ENCODE measurements at regions not wholly inside any gene's neighbourhood (a gene's known extent, or its start where the extent isn't known, plus 50 kb on each side); places are given as distances from the start of the nearest gene placed in this dataset.
"Not testable (repeated sequence)": the region's sequence is repeated elsewhere in the genome, so short reads cannot be mapped to it uniquely, and the experiment has no call there.

GRCh38 chr3:20464237-20464636 is 278.2 kb upstream of the SGO1 start:
- H3K4me3 Mint-ChIP-seq; H3K27me3 Mint-ChIP-seq; CTCF ChIA-PET; DNase-seq; H3K4me1 Mint-ChIP-seq (ENCODE audit: low read depth); H3K27ac Mint-ChIP-seq; POLR2A ChIA-PET; intact Hi-C loops (cut with micrococcal nuclease); H3K36me3 Mint-ChIP-seq: not testable (repeated sequence)
- H3K9me3 Mint-ChIP-seq, result peaks cover 39% of the 10 kb centered on the region

- Mint-ChIP-seq H3K27ac (no peak overlapping the region), H3K9me3 (peaks cover 35% of the 10 kb centered on the region), H3K4me3 (no peak overlapping the region), H3K27me3 (no peaks in the 10 kb centered on the region), H3K4me1 (ENCODE audit: low read depth) (no peaks in the 10 kb centered on the region), H3K36me3 (peaks cover 1% of the 10 kb centered on the region)
- CTCF ChIA-PET, result no interaction called here
- DNase-seq, result no peak
- intact Hi-C loops (cut with micrococcal nuclease), result no loop called here
- POLR2A ChIA-PET, result no interaction called here
These were observed 276.7 kb upstream of the SGO1 start for GRCh38 chr3:20462723-20463122.

- peaks cover 35% of the 10 kb centered on the region for H3K9me3 Mint-ChIP-seq
- H3K27ac Mint-ChIP-seq, result no peak overlapping the region
- intact Hi-C loops (cut with micrococcal nuclease), result no loop called here
- ChIA-PET POLR2A (no interaction called here), CTCF (no interaction called here)
- H3K27me3 Mint-ChIP-seq, result no peaks in the 10 kb centered on the region
- no peak for DNase-seq
- H3K4me1 Mint-ChIP-seq (ENCODE audit: low read depth), result no peaks in the 10 kb centered on the region
- no peak overlapping the region for H3K4me3 Mint-ChIP-seq
- H3K36me3 Mint-ChIP-seq, result peaks cover 6% of the 10 kb centered on the region
These were observed 276.2 kb upstream of the SGO1 start for GRCh38 chr3:20462226-20462625.

GRCh38 chr3:20458994-20459716 is 273.1 kb upstream of the SGO1 start:
- ChIA-PET POLR2A (no interaction called here), CTCF (interaction anchor here (0.6 kb wide), 1 partner anchor 17 kb away, joined by 3 read pairs; no protein-coding TSS in a partner anchor)
- Mint-ChIP-seq H3K36me3 (peaks cover 7% of the 10 kb centered on the region), H3K9me3 (peaks cover 28% of the 10 kb centered on the region), H3K27me3 (no peaks in the 10 kb centered on the region), H3K4me1 (ENCODE audit: low read depth) (no peaks in the 10 kb centered on the region), H3K4me3 (no peak overlapping the region), H3K27ac (no peak overlapping the region)
- intact Hi-C loops (cut with micrococcal nuclease), result no loop called here
- no peak for DNase-seq

DNA sequence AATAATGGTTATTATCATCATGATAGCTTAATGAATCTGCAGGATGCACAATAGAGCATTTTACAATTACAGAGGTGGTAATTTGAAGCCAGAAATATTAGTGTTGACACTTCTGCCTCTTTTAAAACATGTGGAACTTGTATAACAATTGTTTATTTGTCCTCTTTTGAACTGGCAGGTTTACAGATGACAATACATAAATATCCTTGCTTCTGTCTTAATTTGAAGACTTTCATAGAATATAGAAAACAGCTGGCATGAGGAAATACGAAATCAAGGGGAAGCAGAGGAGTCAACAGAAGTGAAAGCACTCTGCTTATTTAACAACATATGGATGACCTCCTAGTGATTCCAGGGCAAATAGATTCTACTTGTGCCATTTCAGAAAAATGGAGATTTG is 270.5 kb upstream of the SGO1 start:
- Mint-ChIP-seq H3K36me3 (peaks cover 7% of the 10 kb centered on the region), H3K27ac (no peak overlapping the region), H3K27me3 (no peaks in the 10 kb centered on the region), H3K4me3 (no peak overlapping the region), H3K4me1 (ENCODE audit: low read depth) (no peaks in the 10 kb centered on the region), H3K9me3 (peaks cover 28% of the 10 kb centered on the region)
- DNase-seq, result no peak
- POLR2A ChIA-PET, result no interaction called here
- intact Hi-C loops (cut with micrococcal nuclease), result no loop called here
- CTCF ChIA-PET, result no interaction called here

GRCh38 chr3:20451170-20451569 is 265.2 kb upstream of the SGO1 start:
- no peak for DNase-seq
- H3K27ac Mint-ChIP-seq, result no peak overlapping the region
- no peaks in the 10 kb centered on the region for H3K4me1 Mint-ChIP-seq (ENCODE audit: low read depth)
- intact Hi-C loops (cut with micrococcal nuclease), result no loop called here
- H3K9me3 Mint-ChIP-seq, result peaks cover 16% of the 10 kb centered on the region
- ChIA-PET CTCF (no interaction called here), POLR2A (no interaction called here)
- peaks cover 2% of the 10 kb centered on the region for H3K36me3 Mint-ChIP-seq
- H3K4me3 Mint-ChIP-seq, result no peak overlapping the region
- H3K27me3 Mint-ChIP-seq, result no peaks in the 10 kb centered on the region

DNA sequence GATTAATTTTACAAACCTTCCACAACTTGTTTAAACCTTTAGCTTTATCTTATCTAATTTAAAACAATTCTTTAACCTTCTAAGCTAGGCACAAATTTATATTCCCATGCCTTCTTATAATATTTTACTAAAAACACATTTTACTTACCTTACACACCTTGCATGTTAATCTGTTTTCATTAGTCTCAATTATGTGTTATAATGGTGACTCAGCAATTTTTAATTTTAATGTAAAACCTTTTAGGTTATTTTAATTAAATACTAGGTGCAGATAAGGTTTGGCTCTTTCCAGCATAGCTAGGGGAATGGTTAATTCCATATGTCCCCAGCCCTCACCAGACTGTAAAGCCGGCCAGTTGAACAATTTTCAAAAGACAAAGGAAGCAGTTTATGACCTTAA is 264.6 kb upstream of the SGO1 start:
- ChIA-PET CTCF (no interaction called here), POLR2A (no interaction called here)
- Mint-ChIP-seq H3K27ac (no peak overlapping the region), H3K27me3 (no peaks in the 10 kb centered on the region), H3K36me3 (peaks cover 2% of the 10 kb centered on the region), H3K4me1 (ENCODE audit: low read depth) (no peaks in the 10 kb centered on the region), H3K9me3 (peaks cover 18% of the 10 kb centered on the region), H3K4me3 (no peak overlapping the region)
- intact Hi-C loops (cut with micrococcal nuclease), result no loop called here
- no peak for DNase-seq

- intact Hi-C loops (cut with micrococcal nuclease), result no loop called here
- H3K4me1 Mint-ChIP-seq (ENCODE audit: low read depth), result no peaks in the 10 kb centered on the region
- POLR2A ChIA-PET, result no interaction called here
- H3K27me3 Mint-ChIP-seq, result no peaks in the 10 kb centered on the region
- H3K27ac Mint-ChIP-seq, result no peak overlapping the region
- no peak for DNase-seq
- H3K4me3 Mint-ChIP-seq, result no peak overlapping the region
- peaks cover 5% of the 10 kb centered on the region for H3K9me3 Mint-ChIP-seq
- CTCF ChIA-PET, result no interaction called here
- no peaks in the 10 kb centered on the region for H3K36me3 Mint-ChIP-seq
These were observed 256.8 kb upstream of the SGO1 start for GRCh38 chr3:20442846-20443245.

DNA sequence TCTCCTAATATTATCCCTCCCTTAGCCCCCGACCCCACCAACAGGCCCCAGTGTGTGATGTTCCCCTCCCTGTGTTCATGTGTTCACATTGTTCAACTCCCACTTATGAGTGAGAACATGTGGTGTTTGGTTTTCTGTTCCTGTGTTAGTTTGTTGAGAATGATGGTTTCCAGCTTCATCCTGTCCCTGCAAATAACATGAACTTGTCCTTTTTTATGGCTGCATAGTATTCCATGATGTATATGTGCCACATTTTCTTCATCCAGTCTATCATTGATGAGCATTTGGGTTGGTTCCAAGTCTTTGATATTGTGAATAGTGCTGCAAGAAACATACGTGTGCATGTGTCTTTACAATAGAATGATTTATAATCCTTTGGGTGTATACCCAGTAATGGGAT is 241.3 kb upstream of the SGO1 start:
- H3K36me3 Mint-ChIP-seq; intact Hi-C loops (cut with micrococcal nuclease); CTCF ChIA-PET; POLR2A ChIA-PET; H3K4me1 Mint-ChIP-seq (ENCODE audit: low read depth); H3K27ac Mint-ChIP-seq; H3K4me3 Mint-ChIP-seq; H3K27me3 Mint-ChIP-seq; DNase-seq: not testable (repeated sequence)
- H3K9me3 Mint-ChIP-seq, result peaks cover 26% of the 10 kb centered on the region

DNA sequence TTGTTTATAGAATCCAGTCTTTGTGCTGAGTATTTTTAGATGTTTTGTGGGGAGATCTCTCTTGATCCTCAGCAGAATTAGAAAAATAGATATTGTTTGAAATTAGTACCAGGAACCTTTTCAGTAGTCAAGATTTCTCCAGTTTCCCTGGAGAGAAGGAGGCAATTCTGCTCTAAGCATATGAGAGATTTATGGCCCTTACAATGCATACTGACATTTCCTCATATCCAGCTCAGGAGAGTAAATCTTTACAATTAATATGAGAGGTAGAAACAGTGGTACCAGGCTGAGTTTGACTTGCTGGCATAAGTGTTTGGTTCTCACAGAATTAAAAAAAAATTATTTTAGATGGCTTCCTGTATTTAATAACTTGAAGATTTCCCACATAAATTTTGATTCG is 239.1 kb upstream of the SGO1 start:
- Mint-ChIP-seq H3K4me3 (no peak overlapping the region), H3K36me3 (peaks cover 4% of the 10 kb centered on the region), H3K4me1 (ENCODE audit: low read depth) (no peaks in the 10 kb centered on the region), H3K9me3 (peaks cover 15% of the 10 kb centered on the region), H3K27ac (no peak overlapping the region), H3K27me3 (no peaks in the 10 kb centered on the region)
- DNase-seq, result no peak
- ChIA-PET CTCF (no interaction called here), POLR2A (no interaction called here)
- intact Hi-C loops (cut with micrococcal nuclease), result no loop called here

DNA sequence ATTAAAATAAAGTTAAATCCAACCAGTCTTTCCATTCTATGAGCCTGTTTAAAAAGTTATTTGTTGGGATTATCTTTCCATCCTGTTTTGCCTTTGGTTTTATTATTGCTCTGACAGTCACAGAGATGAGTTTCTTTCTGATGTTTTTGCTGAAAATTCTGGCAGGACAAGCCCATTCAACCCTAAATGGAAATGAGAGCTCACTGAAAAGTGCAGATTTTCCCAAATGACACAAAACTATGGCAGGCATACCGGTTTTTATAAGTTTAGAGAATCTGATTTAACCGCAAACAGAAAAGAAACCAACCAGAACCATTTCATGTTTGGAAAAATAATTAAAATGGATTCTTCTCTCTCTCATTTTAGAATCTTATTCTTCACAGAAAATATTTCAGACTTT is 238.1 kb upstream of the SGO1 start:
- no peak overlapping the region for H3K4me3 Mint-ChIP-seq
- H3K36me3 Mint-ChIP-seq, result peaks cover 4% of the 10 kb centered on the region
- CTCF ChIA-PET, result no interaction called here
- H3K27me3 Mint-ChIP-seq, result no peaks in the 10 kb centered on the region
- no peak for DNase-seq
- POLR2A ChIA-PET, result no interaction called here
- H3K9me3 Mint-ChIP-seq, result peaks cover 15% of the 10 kb centered on the region
- intact Hi-C loops (cut with micrococcal nuclease), result no loop called here
- no peaks in the 10 kb centered on the region for H3K4me1 Mint-ChIP-seq (ENCODE audit: low read depth)
- no peak overlapping the region for H3K27ac Mint-ChIP-seq

DNA sequence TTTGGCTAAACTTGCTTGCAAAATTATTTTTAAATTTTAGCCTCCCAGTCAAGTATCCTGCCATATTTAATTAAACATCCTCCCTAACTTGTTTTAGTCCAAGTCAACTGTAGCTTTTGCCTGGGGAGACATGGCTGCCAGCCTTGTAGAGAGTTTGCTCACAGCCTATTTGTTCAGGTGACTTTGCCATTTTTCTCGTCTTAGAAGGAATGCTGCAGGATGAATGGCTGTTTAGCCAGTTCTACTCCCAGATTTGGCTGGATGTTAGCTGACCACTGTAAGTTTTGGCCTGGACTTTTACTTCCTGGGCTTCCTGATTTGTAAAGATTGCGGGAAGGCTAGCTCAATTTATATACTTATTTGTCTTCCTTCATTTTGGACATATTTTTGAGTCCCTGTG is 236.4 kb upstream of the SGO1 start:
- intact Hi-C loops (cut with micrococcal nuclease), result no loop called here
- H3K4me1 Mint-ChIP-seq (ENCODE audit: low read depth), result no peaks in the 10 kb centered on the region
- POLR2A ChIA-PET, result no interaction called here
- H3K4me3 Mint-ChIP-seq, result no peak overlapping the region
- CTCF ChIA-PET, result interaction anchor here (0.6 kb wide), 1 partner anchor 14 kb away, joined by 4 read pairs; no protein-coding TSS in a partner anchor
- DNase-seq, result no peak
- no peak overlapping the region for H3K27ac Mint-ChIP-seq
- peaks cover 4% of the 10 kb centered on the region for H3K36me3 Mint-ChIP-seq
- peaks cover 9% of the 10 kb centered on the region for H3K9me3 Mint-ChIP-seq
- H3K27me3 Mint-ChIP-seq, result no peaks in the 10 kb centered on the region

DNA sequence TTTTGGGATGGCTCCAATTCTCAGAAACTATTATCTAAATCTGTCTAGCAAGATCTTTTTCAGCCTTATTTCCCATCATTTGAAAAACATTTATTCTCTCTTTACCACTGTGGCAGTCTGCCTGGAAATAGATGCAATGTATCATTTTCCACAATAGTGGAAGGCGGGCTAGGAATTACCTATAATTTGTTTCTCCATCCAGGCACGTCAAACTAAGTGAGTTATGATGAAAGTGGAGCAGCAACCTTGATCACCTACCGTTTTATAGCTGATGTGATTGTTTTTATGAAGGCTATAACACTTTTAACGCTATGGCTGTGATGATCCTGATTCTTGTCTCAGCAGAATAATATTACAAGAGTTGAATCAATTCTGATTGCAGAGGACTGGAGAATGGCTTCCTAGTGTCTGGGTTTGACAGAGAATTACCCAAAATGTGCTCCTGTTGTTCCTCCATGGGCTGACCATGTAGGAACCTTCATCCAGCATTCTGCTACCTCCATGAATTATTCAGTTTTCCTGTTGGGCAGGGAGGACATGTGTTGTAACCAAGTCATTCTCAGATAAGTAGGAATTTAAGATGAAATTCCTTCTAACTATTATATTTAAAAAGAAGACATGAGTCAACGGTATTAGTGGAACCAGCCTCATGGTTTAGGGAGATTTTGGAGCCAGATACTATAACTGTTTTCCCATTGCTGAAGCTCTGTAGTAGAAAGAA is 231.5 kb upstream of the SGO1 start:
- Mint-ChIP-seq H3K27ac (no peak overlapping the region), H3K9me3 (no peaks in the 10 kb centered on the region), H3K27me3 (no peaks in the 10 kb centered on the region), H3K36me3 (no peaks in the 10 kb centered on the region), H3K4me1 (ENCODE audit: low read depth) (no peaks in the 10 kb centered on the region), H3K4me3 (no peak overlapping the region)
- DNase-seq, result no peak
- CTCF ChIA-PET, result no interaction called here
- POLR2A ChIA-PET, result no interaction called here
- intact Hi-C loops (cut with micrococcal nuclease), result no loop called here
